Peyer's patch (tissue), 4 donors: ENCODE measurements at regions not wholly inside any gene's neighbourhood (a gene's known extent, or its start where the extent isn't known, plus 50 kb on each side); places are given as distances from the start of the nearest gene placed in this dataset.

Experiments
- DNase-seq, 3 donors: peaks; one replicate each; pipeline ENCODE4 v3.0.0-alpha.2; 2017 to 2019
- H3K27ac ChIP-seq, 4 donors: fragments of 200-600 bp; sonication (generic); one replicate each; pipeline ENCODE4 v1.5.1; 2016 to 2019
- H3K27me3 ChIP-seq, 2 donors: fragments of 200-600 bp; sonication (generic); one replicate each; pipeline ENCODE4 v1.5.1; 2019
- H3K36me3 ChIP-seq, 3 donors: fragments of 200-600 bp; sonication (generic); one replicate each; pipeline ENCODE4 v1.5.1; 2016 to 2019
- H3K4me1 ChIP-seq, 4 donors: fragments of 200-600 bp; sonication (generic); one replicate each; pipeline ENCODE4 v1.5.1; 2016 to 2019
- H3K4me3 ChIP-seq, 4 donors: fragments of 200-600 bp; sonication (generic); 1 replicate in 3 of 4; 2 replicates in 1 of 4; pipeline ENCODE4 v1.5.1; 2016 to 2019; ENCODE audit warnings: mild to moderate bottlenecking in 1 of 4
- H3K9me3 ChIP-seq, 4 donors: fragments of 200-600 bp; sonication (generic); one replicate each; pipeline ENCODE4 v1.5.1; 2016 to 2019; ENCODE audit warnings: mild to moderate bottlenecking in 1 of 4
- POLR2A ChIP-seq, 2 donors: fragments of 450-650 bp; IDR thresholded peaks; one replicate each; pipeline ENCODE4 v1.5.1; 2017; ENCODE audit warnings: antibody characterized with exemption in 2 of 2, mild to moderate bottlenecking in 2 of 2, moderate library complexity in 2 of 2
- TF ChIP-seq, protein P1 (sequence below), 6 experiments: fragments of 450-650 bp in 4 of 6; fragments of 200-600 bp in 2 of 6; sonication (generic) in 1 of 6; IDR thresholded peaks; one replicate each; pipeline ENCODE4 v1.5.1; 2017 to 2019; ENCODE audit warnings: antibody characterized with exemption in 6 of 6, mild to moderate bottlenecking in 3 of 6, moderate library complexity in 1 of 6

DNA sequence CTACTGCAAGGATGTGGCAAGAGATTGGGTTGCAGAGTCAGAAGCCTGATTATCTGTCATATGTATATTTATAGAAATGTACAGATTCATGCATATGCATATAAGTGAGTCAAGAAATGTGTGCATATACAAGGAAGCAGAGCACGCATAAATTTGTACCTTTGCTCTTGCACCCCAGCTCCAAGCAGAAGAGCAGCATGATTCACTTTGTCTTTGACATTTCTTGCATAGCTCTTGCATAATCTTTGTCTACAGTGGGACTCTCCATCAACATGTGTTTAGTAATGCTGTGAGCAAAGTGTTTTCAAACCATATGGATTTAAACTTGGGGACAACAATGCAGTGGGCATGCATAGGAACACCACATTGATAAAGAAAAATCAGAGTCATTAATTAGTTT, 330.7 kb upstream of the DCN start:
- no peaks in the 10 kb centered on the region for H3K27me3 ChIP-seq
- H3K4me1 ChIP-seq = no peaks in the 10 kb centered on the region
- no peak overlapping the region for H3K4me3 ChIP-seq
- H3K9me3 ChIP-seq = no peaks in the 10 kb centered on the region
- no peaks in the 10 kb centered on the region for H3K36me3 ChIP-seq
- no peak for TF ChIP-seq POLR2A (IDR thresholded peaks at IDR 0.05)
- TF ChIP-seq, protein P1, sequence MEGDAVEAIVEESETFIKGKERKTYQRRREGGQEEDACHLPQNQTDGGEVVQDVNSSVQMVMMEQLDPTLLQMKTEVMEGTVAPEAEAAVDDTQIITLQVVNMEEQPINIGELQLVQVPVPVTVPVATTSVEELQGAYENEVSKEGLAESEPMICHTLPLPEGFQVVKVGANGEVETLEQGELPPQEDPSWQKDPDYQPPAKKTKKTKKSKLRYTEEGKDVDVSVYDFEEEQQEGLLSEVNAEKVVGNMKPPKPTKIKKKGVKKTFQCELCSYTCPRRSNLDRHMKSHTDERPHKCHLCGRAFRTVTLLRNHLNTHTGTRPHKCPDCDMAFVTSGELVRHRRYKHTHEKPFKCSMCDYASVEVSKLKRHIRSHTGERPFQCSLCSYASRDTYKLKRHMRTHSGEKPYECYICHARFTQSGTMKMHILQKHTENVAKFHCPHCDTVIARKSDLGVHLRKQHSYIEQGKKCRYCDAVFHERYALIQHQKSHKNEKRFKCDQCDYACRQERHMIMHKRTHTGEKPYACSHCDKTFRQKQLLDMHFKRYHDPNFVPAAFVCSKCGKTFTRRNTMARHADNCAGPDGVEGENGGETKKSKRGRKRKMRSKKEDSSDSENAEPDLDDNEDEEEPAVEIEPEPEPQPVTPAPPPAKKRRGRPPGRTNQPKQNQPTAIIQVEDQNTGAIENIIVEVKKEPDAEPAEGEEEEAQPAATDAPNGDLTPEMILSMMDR (IDR thresholded peaks at IDR 0.05) = no peak
- DNase-seq = no peak
- H3K27ac ChIP-seq = no peak overlapping the region

DNA sequence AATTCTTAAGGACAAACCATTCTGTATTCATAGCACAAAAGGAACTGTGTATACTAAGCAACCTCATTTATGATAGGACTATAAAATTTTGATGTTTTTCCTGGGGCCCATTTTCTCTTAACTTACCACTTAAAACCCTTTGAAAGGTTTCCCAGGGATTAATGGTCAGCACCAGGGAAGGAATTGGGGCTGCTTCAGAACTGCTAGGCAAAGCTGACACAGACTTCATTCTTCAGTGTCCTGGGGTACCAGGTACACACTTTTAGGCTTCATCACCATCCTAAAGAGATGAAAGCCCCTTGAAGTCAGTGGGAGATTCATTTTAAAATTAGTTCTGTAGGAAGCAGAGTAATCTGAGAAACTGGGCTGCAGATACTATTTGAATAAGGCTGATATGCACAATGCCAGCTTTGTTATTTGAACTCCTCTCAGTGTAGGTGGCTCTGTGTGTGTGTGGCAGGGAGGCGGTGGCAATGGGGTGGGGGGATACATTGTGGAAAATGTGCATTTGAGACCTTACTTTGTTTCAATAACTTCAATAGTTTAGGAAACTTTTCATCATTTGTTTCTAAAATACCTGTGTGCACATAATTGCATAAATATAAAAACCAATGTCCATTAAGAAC, 329.3 kb upstream of the DCN start:
- H3K4me3 ChIP-seq = no peak overlapping the region

DNA sequence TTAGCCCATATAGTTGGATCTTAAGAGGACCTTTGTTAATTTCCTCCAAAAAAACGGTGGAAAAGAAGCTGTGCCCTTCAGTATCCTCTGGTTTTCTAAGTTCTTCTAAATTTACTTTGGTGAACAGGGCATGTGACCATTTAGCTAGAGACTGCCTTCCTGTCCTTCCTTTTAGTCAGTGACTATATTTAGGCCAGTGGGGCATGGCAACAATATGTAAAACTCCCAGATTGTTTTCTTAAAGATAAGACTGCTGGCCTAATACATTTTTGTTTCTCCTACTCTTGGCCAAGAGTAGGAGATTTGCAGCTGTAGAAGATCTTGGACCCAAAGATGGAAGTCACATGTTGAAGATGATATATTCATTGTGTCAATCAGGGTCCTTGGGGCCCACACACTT, 325.1 kb upstream of the DCN start:
- TF ChIP-seq, protein P1 (IDR thresholded peaks at IDR 0.05) = no peak
- TF ChIP-seq POLR2A (IDR thresholded peaks at IDR 0.05) = no peak
- no peak overlapping the region for H3K27ac ChIP-seq
- no peaks in the 10 kb centered on the region for H3K4me1 ChIP-seq
- H3K4me3 ChIP-seq = no peak overlapping the region
- no peaks in the 10 kb centered on the region for H3K27me3 ChIP-seq
- no peak for DNase-seq
- no peaks in the 10 kb centered on the region for H3K36me3 ChIP-seq
- H3K9me3 ChIP-seq = no peaks in the 10 kb centered on the region

More for the DNA sequence above, 329.3 kb upstream of the DCN start:
- DNase-seq = no peak
- no peak overlapping the region for H3K27ac ChIP-seq
- no peaks in the 10 kb centered on the region for H3K9me3 ChIP-seq
- no peak for TF ChIP-seq POLR2A (IDR thresholded peaks at IDR 0.05)
- TF ChIP-seq, protein P1 (IDR thresholded peaks at IDR 0.05) = no peak
- no peaks in the 10 kb centered on the region for H3K36me3 ChIP-seq
- no peaks in the 10 kb centered on the region for H3K27me3 ChIP-seq
- no peaks in the 10 kb centered on the region for H3K4me1 ChIP-seq

DNA sequence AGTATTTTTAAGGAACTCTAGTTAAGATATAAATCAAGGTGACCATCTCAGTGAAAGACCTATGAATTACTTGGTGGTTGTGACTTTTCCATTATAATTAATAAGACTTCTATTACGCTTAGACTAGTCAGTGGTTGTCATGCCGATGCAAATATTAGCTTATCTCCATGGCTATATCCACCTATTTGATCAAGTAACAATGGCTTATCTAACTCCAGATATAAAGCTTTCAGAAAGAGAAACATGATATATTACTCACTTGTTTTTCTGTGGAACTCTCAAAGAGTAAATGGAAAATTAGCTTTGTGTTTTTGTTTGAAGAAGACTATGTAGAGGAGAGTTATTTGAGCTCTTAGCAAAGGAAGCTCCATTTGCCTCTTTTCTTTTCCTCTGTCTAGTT, 323.8 kb upstream of the DCN start:
- no peak overlapping the region for H3K4me3 ChIP-seq
- no peaks in the 10 kb centered on the region for H3K27me3 ChIP-seq
- H3K27ac ChIP-seq = no peak overlapping the region
- TF ChIP-seq, protein P1 (IDR thresholded peaks at IDR 0.05) = no peak
- no peak for TF ChIP-seq POLR2A (IDR thresholded peaks at IDR 0.05)
- no peaks in the 10 kb centered on the region for H3K4me1 ChIP-seq
- no peak for DNase-seq
- no peaks in the 10 kb centered on the region for H3K9me3 ChIP-seq
- H3K36me3 ChIP-seq = no peaks in the 10 kb centered on the region

DNA sequence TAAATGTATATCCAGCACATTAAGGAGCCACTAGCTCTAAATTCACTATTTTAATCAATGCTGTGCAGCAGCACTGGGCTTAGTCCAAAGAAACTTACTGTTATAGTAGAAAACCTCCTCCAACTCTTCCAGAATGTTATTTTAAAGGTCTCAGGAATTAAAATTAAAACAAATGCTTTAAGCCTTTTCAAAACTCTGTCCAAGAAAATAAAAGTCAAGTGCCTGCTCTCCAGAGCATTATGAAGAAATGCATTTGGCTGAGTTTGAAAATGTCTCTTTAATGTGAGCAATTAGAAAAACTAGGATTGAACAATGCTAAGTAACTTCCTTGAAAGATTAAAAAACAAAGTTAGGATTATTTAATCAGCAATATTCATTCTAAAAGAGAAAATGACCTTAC, 322.4 kb upstream of the DCN start:
- no peaks in the 10 kb centered on the region for H3K36me3 ChIP-seq

More for the DNA sequence above, 322.4 kb upstream of the DCN start:
- H3K27me3 ChIP-seq = no peaks in the 10 kb centered on the region
- DNase-seq = no peak
- H3K27ac ChIP-seq = no peak overlapping the region
- TF ChIP-seq, protein P1 (IDR thresholded peaks at IDR 0.05) = no peak
- no peak for TF ChIP-seq POLR2A (IDR thresholded peaks at IDR 0.05)
- H3K4me3 ChIP-seq = no peak overlapping the region
- H3K9me3 ChIP-seq = no peaks in the 10 kb centered on the region
- no peaks in the 10 kb centered on the region for H3K4me1 ChIP-seq
